ENCODE measurements at regions not wholly inside any gene's neighbourhood (a gene's known extent, or its start where the extent isn't known, plus 50 kb on each side); places are given as distances from the start of the nearest gene placed in this dataset.

DNA sequence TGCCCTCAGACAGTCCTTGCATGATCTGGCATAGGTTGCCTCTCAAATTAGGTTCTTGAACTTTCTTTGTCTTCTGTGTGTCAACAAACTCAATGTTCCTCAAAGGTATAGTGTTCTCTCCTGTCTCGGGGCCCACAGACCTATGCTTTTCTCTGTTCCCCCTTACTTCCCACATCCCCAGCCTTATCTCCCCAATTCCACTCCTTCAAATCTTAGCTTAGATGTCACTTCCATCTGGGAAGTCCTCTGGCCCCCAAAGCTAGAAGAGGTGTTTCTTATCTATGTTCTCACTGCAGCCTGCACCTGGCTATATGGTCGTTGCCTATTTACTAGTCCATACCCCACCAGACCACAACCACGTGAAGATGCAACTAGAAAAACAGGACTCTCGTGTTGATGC, 134.6 kb upstream of the MYCN start:
- WGBS, 2 experiments (ENCODE audit: extremely low coverage in 1 of 2, insufficient coverage in 1 of 2, insufficient read length in 1 of 2, insufficient replicate concordance in 2 of 2, low coverage in 1 of 2, low lambda C conversion rate in 2 of 2, missing lambda C conversion rate in 1 of 2), result 84% methylated on average over 4 of the region's 4 CpGs; no CpG with 5 or more reads in 1 of the 2 experiments
- no peak overlapping the region for H2BK5ac ChIP-seq (ENCODE audit: low read depth, low read length)
- ChIA-PET CTCF (ENCODE audit: partially characterized antibody) (interaction anchor here (1.0 to 4.2 kb wide), 5 partner anchors 9 to 205 kb away, joined by 3 to 47 read pairs (median 5); no protein-coding TSS in a partner anchor), POLR2A (ENCODE audit: partially characterized antibody) (no interaction called here)
- H2AK5ac ChIP-seq (ENCODE audit: low read depth, low read length), result no peak overlapping the region
- no peaks in the 10 kb centered on the region for H3K27me3 ChIP-seq (replicated peaks in 1 of 4; ENCODE audit: control insufficient read depth in 3 of 4, extremely low read depth in 1 of 4, insufficient read depth in 3 of 4, low read length in 3 of 4)
- FAIRE-seq, result no peak
- no peak for TF ChIP-seq SIX5 (IDR thresholded peaks at IDR 0.05; ENCODE audit: low read depth, low read length)
- TF ChIP-seq, protein P1, sequence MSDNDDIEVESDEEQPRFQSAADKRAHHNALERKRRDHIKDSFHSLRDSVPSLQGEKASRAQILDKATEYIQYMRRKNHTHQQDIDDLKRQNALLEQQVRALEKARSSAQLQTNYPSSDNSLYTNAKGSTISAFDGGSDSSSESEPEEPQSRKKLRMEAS (IDR thresholded peaks at IDR 0.05), result no peak
- no peak for TF ChIP-seq CREB1 (IDR thresholded peaks at IDR 0.05)
- TF ChIP-seq TBP (IDR thresholded peaks at IDR 0.05; ENCODE audit: low read depth, low read length), result no peak
- no peak for TF ChIP-seq KDM5A (IDR thresholded peaks at IDR 0.05; ENCODE audit: low read length)
- TF ChIP-seq CHD2 (IDR thresholded peaks at IDR 0.05; ENCODE audit: low read length), result no peak
- no peak for TF ChIP-seq TAF1 (IDR thresholded peaks at IDR 0.05; ENCODE audit: low read depth, low read length)
- TF ChIP-seq POLR2AphosphoS5 (IDR thresholded peaks at IDR 0.05; ENCODE audit: low read depth, low read length), result no peak
- TF ChIP-seq HDAC2 (IDR thresholded peaks at IDR 0.05; ENCODE audit: borderline replicate concordance in 1 of 2, low read depth in 2 of 2, low read length in 2 of 2), result no peak
- no peak for TF ChIP-seq RAD21 (IDR thresholded peaks at IDR 0.05 in 1 of 2, conservative IDR thresholded peaks at IDR 0.05 in 1 of 2; ENCODE audit: low read depth in 2 of 2, low read length in 2 of 2)
- no peak for TF ChIP-seq GABPA (IDR thresholded peaks at IDR 0.05; ENCODE audit: borderline replicate concordance, insufficient read depth, low read length)
- no peak for TF ChIP-seq EGR1 (IDR thresholded peaks at IDR 0.05; ENCODE audit: borderline replicate concordance, low read depth, low read length)
- no peak overlapping the region for H2BK20ac ChIP-seq (ENCODE audit: low read length)
- H2BK12ac ChIP-seq (ENCODE audit: low read depth, low read length), result no peak overlapping the region
- H3K4me1 ChIP-seq (replicated peaks in 1 of 4; ENCODE audit: control insufficient read depth in 3 of 4, insufficient read depth in 4 of 4, low read length in 3 of 4), result peaks cover under 1 to 10% (median 7%) of the 10 kb centered on the region in 4 experiments; a peak in 6 of 7 replicates
- H3K79me1 ChIP-seq (ENCODE audit: low read depth, low read length), result no peaks in the 10 kb centered on the region
- H4K5ac ChIP-seq (ENCODE audit: insufficient read length, low read depth, low read length), result no peak overlapping the region
- no peak overlapping the region for H3K56ac ChIP-seq (replicated peaks; ENCODE audit: insufficient read length, low read depth, low read length)
- H4K20me1 ChIP-seq (replicated peaks in 1 of 2; ENCODE audit: control insufficient read depth in 1 of 2, insufficient read depth in 2 of 2, low read length in 2 of 2), result no peaks in the 10 kb centered on the region
- no peak overlapping the region for H3K4me2 ChIP-seq (ENCODE audit: insufficient read depth in 1 of 2, low read depth in 2 of 2, low read length in 2 of 2)
- no peak overlapping the region for H3K9ac ChIP-seq (replicated peaks in 1 of 4; ENCODE audit: extremely low read depth in 1 of 4, low read depth in 3 of 4, low read length in 3 of 4)
- H2BK120ac ChIP-seq (replicated peaks; ENCODE audit: low read depth, low read length), result no peak overlapping the region
- no peaks in the 10 kb centered on the region for H3K79me2 ChIP-seq (ENCODE audit: control insufficient read depth in 1 of 2, insufficient read depth in 2 of 2, low read length in 2 of 2)
- no peaks in the 10 kb centered on the region for H3K36me3 ChIP-seq (ENCODE audit: control insufficient read depth in 2 of 4, insufficient read depth in 4 of 4, low read length in 3 of 4)
- H2BK15ac ChIP-seq (ENCODE audit: low read length), result no peak overlapping the region
- H2AFZ ChIP-seq (ENCODE audit: low read length), result no peak overlapping the region
- no peaks in the 10 kb centered on the region for H3K23me2 ChIP-seq (ENCODE audit: low read depth, low read length)
- no peak overlapping the region for H3K23ac ChIP-seq (ENCODE audit: insufficient read length)
- H3K4me3 ChIP-seq (ENCODE audit: extremely low read depth in 1 of 4, insufficient read depth in 2 of 4, low read depth in 3 of 4, low read length in 4 of 4), result no peak overlapping the region
- no peak overlapping the region for H4K8ac ChIP-seq (ENCODE audit: extremely low read depth, insufficient read depth, low read length)
- no peak overlapping the region for H3K18ac ChIP-seq (ENCODE audit: extremely low read depth, low read length)
- H3K14ac ChIP-seq (ENCODE audit: insufficient read length), result no peak overlapping the region
- no peaks in the 10 kb centered on the region for H3K9me3 ChIP-seq (ENCODE audit: insufficient read depth in 2 of 2, low read depth in 1 of 2, low read length in 1 of 2)
- H3K27ac ChIP-seq (ENCODE audit: low read depth, low read length), result no peak overlapping the region
- no peak overlapping the region for H3K4ac ChIP-seq (replicated peaks; ENCODE audit: insufficient read length, low read depth, low read length)
- DNase-seq (ENCODE audit: low read depth in 1 of 2, low spot score in 2 of 2), result no peak
- H4K91ac ChIP-seq (replicated peaks; ENCODE audit: insufficient read length, low read length), result no peak overlapping the region
